SHP77 treated with DMSO at 0.1 percent for 48 hours (cell line): ENCODE measurements at regions not wholly inside any gene's neighbourhood (a gene's known extent, or its start where the extent isn't known, plus 50 kb on each side); places are given as distances from the start of the nearest gene placed in this dataset.

Experiments
- DNase-seq: peaks from one replicate; lab custom pipeline; 2025; lab: John Stamatoyannopoulos, UW

DNA sequence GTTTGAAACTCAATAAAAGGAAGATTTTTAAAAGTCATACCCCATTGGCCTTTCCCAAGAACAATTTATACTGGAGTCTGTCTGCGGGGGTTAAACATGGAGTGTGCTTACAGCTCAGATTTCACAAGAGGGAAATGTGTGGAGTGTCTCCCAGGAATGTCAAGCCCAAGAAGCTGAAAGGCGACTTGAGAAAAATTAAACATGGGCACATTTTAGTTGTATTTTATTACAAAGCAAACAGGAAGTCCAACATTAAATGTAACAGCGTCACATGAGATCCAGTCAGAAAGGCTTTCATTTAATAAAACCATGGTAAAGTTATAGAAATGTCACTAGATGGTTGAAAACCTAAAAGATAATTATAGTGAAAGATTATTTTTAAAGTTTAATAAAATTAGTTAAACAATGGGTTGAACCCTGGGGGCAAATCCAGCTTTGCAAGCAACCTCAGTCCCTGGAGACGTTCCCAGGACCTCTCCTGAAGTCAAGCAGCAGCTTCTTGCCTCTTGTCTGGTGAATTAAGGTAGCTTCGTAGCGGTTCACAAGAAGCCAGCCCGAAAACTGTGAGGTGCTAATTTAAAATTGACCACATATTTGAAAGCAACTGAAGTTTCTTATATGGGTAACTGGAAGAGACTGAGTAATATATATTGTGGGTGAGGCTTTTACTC lies 168.4 kb upstream of the EDNRA start:
- no peak for DNase-seq

- no peak for DNase-seq
Measured at GRCh38 chr4:147313108-147313507, 167.8 kb upstream of the EDNRA start.

GRCh38 chr4:147318586-147318985 lies 162.3 kb upstream of the EDNRA start:
- DNase-seq, result no peak

- no peak for DNase-seq
Measured at GRCh38 chr4:147325571-147325981, 155.3 kb upstream of the EDNRA start.

DNA sequence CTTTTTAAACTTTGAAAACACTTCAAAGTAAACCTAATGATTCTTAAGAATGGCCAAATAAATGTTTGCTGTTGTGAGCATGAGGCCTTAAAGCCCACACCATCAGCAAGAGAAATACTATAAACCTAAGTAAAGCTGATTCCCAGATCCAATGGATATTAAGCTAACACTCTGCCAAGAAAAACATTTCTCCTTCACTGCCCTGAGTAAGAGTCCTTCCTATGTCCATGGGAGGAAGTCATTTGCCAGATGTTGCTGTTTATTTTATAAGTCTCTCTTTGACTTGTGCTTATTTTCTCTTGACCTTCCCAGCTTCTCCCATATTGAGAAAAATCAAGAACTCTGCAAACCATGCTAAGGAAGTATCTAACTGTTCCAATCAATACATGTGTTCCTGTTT lies 154.3 kb upstream of the EDNRA start:
- no peak for DNase-seq

GRCh38 chr4:147327322-147327721 lies 153.6 kb upstream of the EDNRA start:
- no peak for DNase-seq

DNA sequence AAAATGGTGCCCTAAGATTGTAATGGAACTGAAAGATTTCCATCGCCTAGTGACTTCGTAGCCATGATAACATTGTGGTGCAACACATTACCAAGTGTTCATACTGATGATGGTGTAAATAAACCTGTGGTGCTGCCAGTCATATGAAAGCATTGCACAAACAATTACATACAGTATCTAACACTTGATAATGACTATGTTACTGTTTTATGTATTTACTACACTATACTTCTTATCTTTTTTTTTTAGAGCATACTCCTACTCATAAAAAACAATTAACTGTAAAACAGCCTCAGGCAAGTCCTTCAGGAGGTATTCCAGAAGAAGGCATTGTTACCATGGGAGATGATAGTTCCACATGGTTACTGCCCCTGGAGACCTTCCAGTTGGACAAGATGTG lies 152.7 kb upstream of the EDNRA start:
- DNase-seq, result no peak

DNA sequence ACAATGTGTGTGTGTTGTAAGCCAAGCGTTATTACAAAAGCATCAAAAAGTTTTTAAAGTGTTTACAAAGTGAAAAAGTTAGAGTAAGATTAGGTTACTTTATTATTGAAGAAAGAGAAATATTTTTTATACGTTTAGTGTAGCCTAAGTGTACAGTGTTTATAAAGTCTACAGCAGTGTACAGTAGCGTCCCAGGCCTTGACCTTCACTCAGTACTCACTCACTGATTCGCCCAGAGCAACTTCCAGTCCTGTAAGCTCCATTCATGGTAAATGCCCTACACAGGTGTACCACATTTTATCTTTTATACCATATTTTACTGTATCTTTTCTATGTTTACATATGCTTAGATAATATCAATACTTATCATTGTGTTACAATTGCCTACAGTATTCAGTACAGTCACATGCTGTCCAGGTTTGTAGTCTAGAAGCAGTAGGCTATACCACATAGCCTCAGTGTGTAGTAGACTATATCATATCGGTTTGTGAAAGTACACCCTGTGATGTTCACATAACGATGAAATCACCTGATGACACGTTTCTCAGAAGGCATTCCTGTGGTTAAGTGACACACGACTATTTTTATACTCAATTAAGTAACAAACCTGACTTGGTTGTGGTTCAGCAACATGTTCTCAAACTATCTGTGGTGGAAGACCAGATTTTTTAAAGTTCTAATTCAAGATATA lies 152.0 kb upstream of the EDNRA start:
- DNase-seq, result no peak

- DNase-seq, result no peak
Measured at GRCh38 chr4:147332091-147332490, 148.8 kb upstream of the EDNRA start.

GRCh38 chr4:147334478-147334877 lies 146.4 kb upstream of the EDNRA start:
- no peak for DNase-seq

GRCh38 chr4:147335183-147335582 lies 145.7 kb upstream of the EDNRA start:
- DNase-seq, result no peak

DNA sequence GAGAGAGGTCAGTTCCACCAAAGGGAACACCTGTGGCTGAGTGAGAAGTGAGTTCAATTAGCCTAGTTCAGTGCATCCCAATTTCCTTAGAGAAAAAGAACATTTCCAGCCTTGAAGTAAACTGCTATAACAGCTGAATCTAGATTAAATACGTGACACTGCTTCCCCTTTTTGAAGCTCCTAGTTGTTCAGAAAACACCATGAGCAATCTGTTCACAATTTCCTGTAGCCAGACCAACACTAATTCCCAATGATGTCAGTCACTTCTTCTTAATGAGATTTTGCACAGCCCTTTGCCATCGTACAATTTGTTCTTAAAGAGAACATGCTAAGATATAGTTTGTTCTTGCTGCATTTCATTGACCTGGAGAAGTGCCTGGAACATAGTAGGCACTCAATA lies 144.6 kb upstream of the EDNRA start:
- DNase-seq, result no peak

DNA sequence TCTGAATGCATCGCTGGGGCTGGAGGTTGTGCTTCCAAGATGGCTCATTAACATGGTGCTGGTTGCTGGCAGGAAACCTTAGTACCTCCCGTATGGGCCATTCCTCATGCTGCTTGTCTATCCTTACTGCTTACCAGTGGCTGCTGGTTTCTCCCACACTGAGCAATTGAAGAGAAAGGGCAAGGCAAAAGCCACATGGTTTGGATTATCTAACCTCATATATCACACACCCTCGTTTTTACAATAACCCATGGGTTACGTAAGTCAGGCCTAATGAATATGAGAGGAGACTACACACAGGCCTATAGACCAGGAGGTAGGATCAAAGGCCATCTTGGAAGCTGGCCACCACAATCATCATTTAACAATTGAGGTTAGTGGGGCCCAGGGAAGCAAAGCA lies 141.8 kb upstream of the EDNRA start:
- no peak for DNase-seq

- DNase-seq, result no peak
Measured at GRCh38 chr4:147340111-147340510, 140.8 kb upstream of the EDNRA start.

GRCh38 chr4:147340591-147341120 lies 140.2 kb upstream of the EDNRA start:
- DNase-seq, result no peak

- no peak for DNase-seq
Measured at GRCh38 chr4:147343692-147344091, 137.2 kb upstream of the EDNRA start.

- DNase-seq, result no peak
Measured at GRCh38 chr4:147345662-147346061, 135.2 kb upstream of the EDNRA start.

- DNase-seq, result no peak
Measured at GRCh38 chr4:147347217-147347616, 133.7 kb upstream of the EDNRA start.

DNA sequence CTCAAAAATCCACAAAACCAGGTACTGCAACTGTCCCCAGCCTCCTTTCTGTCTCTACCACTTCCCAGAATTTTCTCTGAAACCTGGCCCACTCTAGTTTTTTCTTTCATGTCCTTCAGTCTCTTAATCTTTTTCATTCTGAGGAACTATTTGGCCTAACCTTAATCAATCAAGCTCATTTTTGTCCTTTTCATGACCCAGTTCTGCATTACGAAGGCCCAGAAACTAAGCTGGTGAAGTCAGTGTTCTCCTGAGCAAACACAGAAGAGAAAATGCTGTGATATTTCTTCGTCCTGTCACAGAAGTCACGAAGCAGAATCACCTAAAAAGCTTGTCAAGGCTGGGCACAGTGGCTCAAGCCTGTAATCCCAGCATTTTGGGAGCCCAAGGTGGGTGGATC lies 131.7 kb upstream of the EDNRA start:
- DNase-seq, result no peak

DNA sequence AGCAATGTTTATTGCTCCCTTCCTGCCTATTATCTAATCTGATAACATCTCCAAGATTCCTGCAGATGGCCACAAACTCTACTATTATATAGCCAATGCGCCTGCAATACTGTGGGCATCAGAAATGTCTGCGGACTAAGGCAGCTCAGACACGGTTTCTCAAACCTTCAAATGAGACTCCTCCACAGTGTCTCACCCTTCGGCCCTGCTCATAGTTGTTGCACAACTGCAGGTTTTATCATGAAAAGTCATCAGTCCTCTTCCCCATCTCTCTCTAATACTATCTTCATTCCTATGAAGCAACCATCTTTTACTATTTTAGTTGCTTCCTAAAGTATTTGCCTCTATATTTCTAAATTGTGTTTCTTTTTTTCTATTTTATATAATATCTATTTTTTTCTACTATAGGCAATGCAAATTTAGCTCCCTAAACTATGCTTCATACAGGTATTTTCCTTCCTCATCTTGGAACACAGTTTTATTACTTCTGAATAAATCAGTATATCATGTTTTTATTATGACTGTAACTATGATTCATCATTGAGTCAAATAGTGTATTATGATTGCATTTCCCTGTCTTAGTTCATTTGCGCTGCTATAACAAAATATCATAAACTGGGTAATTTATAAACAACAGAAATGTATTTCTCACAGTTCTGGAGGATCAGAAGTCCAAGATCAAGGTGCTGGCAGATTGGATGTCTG lies 129.7 kb upstream of the EDNRA start:
- no peak for DNase-seq

- DNase-seq, result no peak
Measured at GRCh38 chr4:147354237-147354636, 126.7 kb upstream of the EDNRA start.

DNA sequence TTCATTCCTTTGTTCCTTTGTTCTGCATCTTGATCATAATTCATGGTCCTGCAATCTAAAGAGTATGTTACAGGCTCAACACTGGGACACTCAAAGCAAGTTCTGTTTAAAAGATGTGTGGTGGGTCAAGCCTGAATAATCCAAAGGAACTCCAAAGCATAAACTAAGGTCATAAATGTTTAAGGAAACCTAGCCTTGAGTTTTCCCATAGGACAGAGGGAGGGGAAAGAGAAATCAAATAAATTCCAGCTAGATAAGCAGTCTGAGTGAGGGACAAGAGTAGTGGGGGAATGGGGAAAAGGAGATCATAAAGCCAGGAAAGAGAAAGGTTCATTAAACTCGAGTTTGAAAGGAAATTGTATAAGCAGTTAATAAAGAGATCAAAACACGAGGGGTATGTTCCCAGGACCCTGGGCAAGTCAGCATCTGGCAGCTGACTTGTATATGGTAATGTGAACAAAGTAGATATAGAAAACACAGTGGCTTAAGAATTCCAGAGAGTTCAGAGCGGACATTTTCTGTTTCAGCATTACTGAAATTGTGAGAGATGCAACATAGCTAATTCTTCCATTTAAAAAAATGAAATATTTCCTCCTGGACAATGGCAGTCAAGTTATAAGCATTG lies 125.8 kb upstream of the EDNRA start:
- DNase-seq, result no peak

- DNase-seq, result no peak
Measured at GRCh38 chr4:147355847-147356246, 125.0 kb upstream of the EDNRA start.
